Stimulated activated CD4-positive, alpha-beta T cell treated with anti-CD3 and anti-CD28 coated beads, Interleukin-1b, Interleukin-23, amount 100 ng/mL, for 1 hour (primary cell): ENCODE measurements at regions not wholly inside any gene's neighbourhood (a gene's known extent, or its start where the extent isn't known, plus 50 kb on each side); places are given as distances from the start of the nearest gene placed in this dataset.

Experiments
- DNase-seq, 2 donors: peaks; one replicate each; pipeline ENCODE4 v3.0.0-alpha.2; 2020; ENCODE audit warnings: low read depth in 2 of 2

- DNase-seq: no peak
These were observed 238.3 kb downstream of the SEC14L1 start for GRCh38 chr17:77379065-77379428.

- no peak for DNase-seq
These were observed 239.1 kb downstream of the SEC14L1 start for GRCh38 chr17:77379832-77380231.

GRCh38 chr17:77380395-77381184, 239.8 kb downstream of the SEC14L1 start:
- no peak for DNase-seq

GRCh38 chr17:77381185-77381700, 240.5 kb downstream of the SEC14L1 start:
- no peak for DNase-seq

GRCh38 chr17:77381731-77382130, 241.0 kb downstream of the SEC14L1 start:
- no peak for DNase-seq

GRCh38 chr17:77382356-77382911, 241.7 kb downstream of the SEC14L1 start:
- DNase-seq: no peak

GRCh38 chr17:77382966-77383612, 242.3 kb downstream of the SEC14L1 start:
- no peak for DNase-seq

- DNase-seq: no peak
These were observed 243.1 kb downstream of the SEC14L1 start for GRCh38 chr17:77383613-77384608.

GRCh38 chr17:77385750-77386501, 245.2 kb downstream of the SEC14L1 start:
- no peak for DNase-seq

- no peak for DNase-seq
These were observed 245.9 kb downstream of the SEC14L1 start for GRCh38 chr17:77386502-77387192.

- no peak for DNase-seq
These were observed 247.1 kb downstream of the SEC14L1 start for GRCh38 chr17:77387891-77388290.

GRCh38 chr17:77388384-77389306, 247.9 kb downstream of the SEC14L1 start:
- DNase-seq: no peak

- no peak for DNase-seq
These were observed 250.1 kb downstream of the SEC14L1 start for GRCh38 chr17:77390870-77391269.

GRCh38 chr17:77391668-77392375, 251.1 kb downstream of the SEC14L1 start:
- no peak for DNase-seq

GRCh38 chr17:77392376-77393273, 251.9 kb downstream of the SEC14L1 start:
- DNase-seq: no peak

GRCh38 chr17:77393274-77393600, 252.5 kb downstream of the SEC14L1 start:
- no peak for DNase-seq

GRCh38 chr17:77393867-77394539, 253.2 kb downstream of the SEC14L1 start:
- DNase-seq: no peak
